ENCODE measurements at regions not wholly inside any gene's neighbourhood (a gene's known extent, or its start where the extent isn't known, plus 50 kb on each side); places are given as distances from the start of the nearest gene placed in this dataset.
"Not testable (repeated sequence)": the region's sequence is repeated elsewhere in the genome, so short reads cannot be mapped to it uniquely, and the experiment has no call there.

DNA sequence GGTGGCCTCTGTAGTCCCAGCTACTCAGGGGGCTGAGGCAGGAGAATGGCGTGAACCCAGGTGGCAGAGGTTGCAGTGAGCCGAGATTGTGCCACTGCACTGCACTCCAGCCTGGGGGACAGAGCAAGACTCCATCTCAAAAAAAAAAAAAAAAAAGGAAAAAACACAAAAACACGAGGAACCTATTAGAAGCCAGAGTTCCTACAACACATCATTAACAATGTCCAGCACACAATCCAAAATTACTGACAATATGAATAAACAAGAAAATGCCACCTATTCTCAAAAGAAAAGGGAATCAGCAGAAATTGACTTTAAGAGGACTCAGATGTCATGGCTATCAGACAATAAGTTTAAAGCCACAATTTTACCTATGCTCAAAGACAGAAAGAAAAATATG is 57.3 kb upstream of the HS3ST3A1 start:
- DNase-seq = not testable (repeated sequence)

DNA sequence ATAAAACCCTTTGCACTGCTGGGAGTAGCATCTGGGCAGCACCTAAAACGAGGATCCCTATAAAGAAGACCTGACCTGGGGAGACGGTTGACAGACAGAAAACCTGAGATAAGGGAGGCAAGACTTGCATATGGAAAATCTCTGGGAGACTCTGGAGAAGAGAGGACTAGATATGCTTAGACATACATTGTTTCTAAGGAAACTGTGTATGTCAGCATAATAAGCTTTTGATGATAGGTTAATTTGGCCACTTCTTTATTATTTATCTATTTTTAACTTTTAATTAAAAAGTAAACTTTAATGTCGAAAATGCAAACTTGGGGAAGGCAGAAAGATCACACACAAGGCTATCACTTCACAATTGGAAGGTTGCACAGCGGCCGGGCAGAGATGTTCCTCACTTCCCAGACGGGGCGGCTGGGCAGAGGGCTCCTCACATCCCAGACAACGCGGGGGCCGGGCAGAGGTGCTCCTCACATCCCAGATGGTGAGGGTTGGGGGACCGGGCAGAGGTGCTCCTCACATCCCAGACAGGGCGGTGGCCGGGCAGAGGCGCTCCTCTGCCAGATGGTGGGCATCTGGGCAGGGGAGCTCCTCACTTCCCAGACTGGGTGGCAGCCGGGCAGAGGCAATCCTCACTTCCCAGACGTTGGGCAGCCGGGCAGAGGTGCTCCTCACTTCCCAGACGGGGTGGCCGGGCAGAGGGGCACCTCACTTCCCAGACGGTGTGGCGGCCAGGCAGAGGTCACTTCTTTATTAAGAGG is 64.3 kb upstream of the HS3ST3A1 start:
- DNase-seq = no peak

DNA sequence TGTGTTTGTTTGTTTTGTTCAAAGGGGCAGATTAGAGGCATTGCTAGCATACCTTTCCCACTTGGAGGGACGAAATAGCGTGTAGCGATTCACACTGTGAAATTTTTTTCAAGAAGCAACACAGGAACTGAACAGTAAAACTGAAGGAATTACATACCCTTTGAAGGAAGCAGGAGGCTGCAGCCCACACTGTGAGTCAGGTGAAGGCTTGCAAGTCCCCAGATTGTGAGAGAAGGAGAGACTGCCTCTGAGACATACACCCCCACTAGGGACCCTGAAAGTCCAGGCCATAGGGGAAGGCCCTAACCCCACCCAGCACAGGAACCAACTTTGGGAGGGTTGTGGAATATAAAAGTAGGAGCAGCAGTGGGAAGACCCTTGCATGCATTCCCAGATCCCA is 69.6 kb upstream of the HS3ST3A1 start:
- DNase-seq = no peak

DNA sequence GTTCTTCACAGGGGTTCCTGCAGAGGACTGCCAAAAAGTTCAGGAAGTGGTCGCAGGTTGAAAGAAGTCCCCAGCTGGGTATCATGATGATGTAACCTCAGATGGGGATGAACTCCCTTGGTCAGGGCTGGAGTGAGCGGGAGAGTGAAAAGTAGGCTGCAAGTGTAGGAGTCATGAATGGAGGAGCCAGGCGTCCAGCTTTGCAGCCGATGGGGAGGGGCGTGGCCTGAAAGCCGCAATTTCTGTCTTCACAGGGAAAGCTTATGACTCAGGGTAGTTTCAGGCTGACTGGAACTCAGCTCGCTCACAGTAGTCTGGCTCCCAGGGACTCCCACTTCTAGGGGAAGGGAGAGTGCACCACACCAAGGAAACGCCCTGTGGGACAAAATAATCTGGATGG is 70.0 kb upstream of the HS3ST3A1 start:
- peak; percentile 32 to 49 for DNase-seq

DNA sequence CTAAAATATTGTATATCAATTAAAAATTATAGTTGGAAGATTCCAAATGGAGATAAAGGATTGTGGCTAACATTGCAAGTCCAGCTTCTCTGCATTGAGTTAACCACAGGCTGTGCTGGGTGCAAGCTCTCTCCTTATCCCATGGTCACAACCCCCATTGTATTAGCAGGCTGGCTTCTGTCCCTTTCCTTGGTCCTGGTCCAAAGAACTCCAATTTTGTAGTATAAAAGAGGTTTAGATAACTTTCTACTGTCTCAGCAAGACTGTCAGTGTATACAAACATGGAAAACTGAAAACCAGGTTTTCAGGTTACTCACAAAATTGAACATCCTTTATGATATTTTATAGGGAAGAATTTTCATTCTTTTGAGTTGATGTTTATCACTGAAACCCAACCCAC is 76.6 kb upstream of the HS3ST3A1 start:
- DNase-seq = no peak

DNA sequence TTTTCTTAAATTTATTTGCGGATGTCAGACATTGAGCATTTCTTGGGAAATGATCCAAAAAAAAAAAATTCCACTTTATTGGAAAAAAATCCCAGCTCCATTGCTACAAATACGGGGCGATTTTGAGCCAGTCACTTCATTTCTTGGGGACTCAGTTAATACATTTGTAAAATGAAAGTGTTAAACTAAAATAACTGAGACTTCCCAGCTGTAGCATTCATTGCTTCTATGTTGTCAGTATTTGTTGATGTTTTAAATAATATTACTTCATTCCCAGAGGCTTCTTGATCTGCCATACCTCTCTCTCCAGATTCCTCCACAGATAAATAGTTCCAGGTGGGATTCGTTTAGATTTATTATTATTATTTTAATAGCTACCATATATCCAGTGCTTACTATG is 77.1 kb upstream of the HS3ST3A1 start:
- no peak for DNase-seq

DNA sequence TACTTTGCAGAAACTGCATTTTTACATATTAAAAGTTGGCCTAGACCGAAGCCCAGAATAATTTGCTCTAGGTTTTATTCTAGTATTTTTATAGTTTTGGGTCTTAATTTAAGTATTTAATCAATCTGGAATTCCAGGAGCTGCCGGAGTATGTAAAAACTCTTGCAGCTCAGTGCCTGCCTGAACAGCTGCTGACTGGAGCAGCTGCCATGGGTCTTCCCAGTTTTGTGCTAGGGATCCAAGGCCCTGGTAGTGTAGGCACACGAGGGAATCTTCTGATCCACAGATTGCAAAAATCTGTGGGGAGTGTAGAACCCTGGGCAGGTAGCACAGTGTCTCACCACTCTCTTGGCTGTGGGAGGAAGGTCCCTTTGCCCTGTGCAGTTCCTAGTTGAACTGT is 87.0 kb upstream of the HS3ST3A1 start:
- no peak for DNase-seq

DNA sequence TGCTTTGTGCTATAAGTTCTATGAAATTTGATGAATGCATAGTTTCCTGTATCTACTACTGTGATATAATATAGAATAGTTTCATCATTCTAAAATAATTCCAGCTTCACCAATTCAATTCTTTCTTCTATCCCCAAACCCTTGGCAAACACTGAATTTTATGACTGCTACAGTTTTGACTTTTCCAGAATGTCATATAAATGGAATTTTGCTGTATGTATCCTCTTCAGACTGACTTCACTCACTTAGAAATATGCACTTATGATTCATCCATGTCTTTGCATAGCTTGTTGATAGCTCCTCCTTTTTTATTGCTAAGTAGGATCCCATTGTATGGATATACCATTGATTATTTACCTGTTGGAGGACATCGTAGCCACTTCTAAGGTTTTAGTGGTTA is 89.1 kb upstream of the HS3ST3A1 start:
- no peak for DNase-seq

DNA sequence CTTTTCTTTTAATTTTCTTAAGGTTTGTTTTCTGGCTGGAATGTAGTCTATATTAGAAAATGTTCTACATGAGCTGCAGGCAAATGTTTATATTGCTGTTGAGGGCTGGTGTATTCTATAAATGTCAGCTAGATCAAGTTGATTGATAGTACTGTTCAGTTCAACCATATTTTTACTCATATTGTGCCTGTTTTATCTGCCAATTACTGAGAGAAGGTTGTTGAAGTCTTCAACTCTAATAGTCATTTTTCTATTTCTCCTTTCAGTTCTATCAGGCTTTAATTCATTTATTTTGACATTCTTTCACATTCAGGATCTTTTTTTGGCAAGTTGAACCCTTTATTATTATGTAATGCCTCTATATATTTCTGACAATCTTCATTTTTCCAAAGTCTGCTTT is 93.2 kb upstream of the HS3ST3A1 start:
- DNase-seq = no peak

DNA sequence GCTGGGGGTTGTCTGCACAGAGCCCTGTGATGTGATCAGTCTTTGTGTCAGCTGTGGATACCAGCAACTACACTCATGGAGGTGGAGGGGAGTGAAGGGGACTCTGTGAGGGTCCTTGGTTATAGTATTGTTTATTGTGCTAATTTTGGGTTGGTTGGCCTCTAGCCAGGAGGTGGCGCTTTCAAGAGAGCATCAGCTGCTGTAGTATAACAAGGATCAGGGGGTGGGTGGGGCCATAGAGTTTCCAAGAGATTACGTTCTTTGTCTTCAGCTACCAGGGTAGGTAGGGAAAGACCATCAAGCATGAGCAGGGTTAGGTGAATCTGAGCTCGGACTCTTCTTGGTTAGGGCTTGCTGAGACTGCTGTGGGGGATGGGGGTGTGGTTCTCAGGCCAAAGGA is 97.1 kb upstream of the HS3ST3A1 start:
- no peak for DNase-seq

DNA sequence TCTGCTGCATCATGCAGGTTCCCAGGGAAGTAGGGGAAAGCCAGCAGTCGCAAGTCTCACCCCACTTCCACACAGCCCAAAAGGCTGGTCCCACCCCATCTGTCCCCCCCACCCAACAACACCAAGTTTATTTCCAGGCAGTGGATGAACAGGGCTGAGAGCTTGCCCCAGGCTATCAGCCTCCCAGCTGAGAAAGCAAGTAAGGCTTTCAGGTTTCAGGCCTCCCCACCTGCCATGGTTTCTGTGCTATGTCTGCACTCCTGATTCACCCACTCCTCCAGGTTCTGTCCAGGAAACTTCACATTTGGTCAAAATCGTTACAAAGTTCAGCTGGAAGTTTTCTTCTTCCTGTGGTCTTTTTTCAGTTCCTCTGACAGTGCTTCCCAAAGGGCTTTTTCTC is 97.5 kb upstream of the HS3ST3A1 start:
- DNase-seq = no peak

DNA sequence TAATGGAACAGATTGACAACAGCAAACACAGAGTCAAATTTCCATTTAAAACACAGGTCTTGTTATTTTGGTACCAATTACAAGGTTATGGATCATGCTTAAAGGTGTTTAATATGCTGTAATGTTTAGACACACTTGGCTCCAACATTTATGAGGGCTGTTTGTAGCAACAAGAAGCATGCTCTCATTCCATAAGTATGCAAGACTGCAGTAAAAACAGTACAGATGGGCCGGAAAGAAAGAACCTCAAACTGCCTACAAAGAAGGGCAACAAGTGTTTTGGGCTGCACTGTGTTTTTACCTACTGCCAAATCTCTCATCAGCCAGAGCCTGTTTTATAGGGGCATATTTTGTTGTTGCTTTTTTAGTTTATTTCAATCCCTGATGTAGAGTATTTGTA is 100.5 kb upstream of the HS3ST3A1 start:
- no peak for DNase-seq

DNA sequence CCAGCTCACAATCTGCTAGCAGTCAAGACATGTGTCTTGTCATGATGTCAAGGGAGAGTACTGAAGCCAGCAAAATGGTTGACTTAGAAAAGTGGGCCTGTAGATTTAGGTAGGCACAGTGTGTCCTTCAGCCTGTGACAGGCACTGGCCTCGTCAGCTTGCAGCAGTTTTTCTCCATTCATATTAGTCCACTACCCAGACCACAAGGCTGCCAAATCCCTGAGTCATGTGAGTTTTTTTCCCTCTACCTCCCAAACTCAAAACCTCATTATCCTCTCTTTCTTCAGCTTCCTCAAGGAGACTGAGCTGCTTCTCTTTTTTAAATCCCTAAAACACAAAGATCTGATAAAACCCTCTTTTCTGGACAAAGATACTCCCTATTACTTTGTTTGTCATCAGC is 102.6 kb upstream of the HS3ST3A1 start:
- DNase-seq = no peak

DNA sequence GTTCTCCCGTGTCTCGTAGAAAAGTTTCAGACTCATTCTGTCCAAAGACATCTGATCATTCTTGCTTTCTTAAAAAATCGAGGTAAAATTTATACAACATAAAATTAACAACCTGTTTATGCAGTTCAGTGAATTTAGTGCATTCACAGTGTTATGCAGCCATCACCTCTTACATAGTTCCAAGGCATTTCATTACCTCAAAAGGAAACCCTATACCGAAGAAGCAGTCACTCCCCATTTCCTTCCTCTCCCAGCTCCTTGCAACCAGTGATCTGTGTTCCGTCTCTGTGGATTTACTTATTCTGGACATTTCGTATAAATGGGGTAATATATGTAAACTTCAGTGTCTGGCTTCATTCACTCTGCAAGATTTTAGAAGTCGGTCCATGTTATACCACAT is 103.5 kb upstream of the HS3ST3A1 start:
- DNase-seq = no peak

DNA sequence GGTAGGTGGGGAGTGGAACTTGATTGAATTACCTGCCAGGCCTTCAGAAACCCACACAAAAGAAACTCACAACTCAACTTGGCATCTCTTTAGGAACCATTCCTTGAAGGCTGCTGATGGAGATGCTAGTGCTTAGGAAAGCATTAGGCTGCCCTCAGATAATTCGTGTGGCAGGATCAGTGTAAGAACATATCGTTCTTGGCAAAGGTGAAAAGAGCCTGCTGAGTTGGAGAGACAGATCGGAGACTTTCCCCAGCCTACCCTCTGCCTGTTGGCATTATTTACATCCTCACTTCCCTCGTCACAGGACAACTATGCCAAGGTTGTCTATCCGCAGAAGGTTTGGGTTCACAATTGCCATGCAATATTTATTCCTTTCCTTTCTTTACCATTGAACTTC is 120.0 kb upstream of the HS3ST3A1 start:
- no peak for DNase-seq

DNA sequence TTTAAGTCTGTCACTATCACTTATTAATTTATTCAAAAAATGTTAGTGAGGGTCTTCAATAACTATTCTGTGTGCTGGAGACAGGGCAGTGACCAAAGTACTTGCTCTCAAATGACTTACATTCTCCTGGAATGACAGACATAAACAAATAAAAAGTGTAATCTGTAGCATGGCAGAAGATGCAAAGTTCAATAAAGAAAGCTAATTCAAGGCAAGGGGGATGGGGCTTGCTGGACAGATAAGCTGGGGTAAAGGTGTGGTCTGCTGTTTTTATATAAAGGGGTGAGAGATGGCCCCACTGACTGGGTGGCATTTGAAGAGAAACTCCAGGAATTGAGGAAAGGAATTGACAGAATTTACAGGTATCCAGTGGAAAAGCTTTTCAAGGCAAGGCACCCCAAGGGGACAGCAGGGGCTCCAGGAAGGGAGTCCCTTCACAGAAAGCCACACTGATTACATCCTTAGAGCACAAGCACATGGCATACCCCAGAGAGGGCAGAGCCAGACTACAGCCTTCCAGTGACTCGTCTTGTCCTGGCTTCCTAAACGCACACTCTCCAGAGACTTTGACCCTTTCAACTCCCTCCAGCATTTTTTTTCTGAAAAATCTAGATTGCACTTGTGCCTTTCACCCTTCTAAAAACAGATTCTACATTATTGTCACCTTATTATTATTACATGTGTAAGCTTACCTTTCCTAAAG is 123.7 kb upstream of the HS3ST3A1 start:
- DNase-seq = no peak

DNA sequence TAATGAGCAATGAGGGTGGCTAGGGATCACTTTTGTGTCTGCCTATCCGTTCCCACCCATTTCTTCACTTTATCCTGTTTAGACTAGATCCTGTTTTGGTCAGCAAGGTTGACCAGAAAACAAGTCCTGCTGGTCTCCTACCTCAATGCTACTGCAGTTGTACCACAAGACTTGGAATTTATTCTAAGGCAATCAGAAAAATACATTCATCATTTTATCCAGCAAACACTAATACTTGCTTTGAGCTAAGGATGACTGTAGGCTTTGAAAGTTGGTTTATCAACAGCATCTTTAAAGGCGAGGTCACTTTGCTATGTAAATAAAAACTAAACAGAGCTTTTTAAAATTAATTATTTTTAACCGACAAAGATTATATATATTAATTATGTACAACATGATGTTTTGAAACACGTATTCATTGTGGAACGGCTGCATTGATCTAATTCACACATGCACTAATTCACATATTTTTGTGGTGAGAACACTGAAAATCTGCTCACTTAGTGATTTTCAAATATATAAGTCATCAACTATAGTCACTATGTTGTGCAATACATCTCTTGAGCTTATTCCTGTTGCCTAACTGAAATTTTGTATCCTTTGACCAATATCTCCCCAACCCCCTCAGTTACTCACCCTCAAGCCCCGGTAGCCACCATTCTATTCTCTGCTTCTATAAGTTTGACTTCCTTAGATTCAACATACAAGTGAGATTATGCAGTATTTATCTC is 125.9 kb upstream of the HS3ST3A1 start:
- no peak for DNase-seq

DNA sequence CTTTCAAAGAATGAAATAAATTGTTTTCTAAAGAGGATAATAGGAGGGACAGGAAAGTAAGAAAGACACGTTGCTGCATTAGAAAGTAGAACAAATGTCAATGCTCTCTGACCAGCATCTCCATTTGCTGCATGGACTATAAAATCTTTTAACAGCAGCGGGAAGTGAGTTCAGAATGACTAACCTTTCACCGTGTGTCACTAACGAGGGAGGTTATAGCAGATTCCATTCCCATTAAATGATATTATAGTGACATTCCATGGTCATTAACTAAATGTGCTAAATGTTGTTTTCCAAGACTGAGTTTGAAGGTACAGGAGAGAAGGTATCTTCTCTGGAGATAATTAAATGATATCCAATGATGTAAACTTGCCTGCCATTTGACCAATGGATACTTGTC is 127.1 kb upstream of the HS3ST3A1 start:
- no peak for DNase-seq

DNA sequence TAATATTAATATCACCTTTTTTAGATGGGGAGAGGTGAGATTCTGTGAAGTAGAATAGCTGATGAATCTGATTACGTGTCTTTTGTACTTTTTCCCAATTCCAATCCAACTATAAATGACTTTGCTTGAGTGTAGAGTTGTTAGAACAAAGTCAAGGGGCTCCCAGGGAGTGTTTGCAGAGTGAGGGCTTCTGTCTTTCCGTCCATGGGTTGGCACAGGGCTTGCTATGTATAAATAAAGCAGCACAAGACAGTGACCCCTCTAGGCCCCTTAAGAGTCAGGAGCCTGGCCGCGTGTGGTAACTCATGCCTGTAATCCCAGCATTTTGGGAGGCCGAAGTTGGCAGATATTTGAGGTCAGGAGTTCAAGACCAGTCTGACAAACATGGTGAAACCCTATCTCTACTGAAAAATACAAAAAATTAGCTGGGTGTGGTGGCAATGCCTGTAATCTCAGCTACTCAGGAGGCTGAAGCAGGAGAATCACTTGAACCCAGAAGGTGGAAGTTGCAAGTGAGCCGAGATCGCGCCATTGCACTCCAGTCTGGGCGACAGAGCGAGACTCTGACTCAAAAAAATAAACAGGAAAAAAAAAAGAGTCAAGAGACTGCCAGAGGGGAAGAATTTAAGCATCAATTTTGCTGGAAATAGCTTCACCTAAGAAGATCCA is 127.9 kb upstream of the HS3ST3A1 start:
- no peak for DNase-seq

DNA sequence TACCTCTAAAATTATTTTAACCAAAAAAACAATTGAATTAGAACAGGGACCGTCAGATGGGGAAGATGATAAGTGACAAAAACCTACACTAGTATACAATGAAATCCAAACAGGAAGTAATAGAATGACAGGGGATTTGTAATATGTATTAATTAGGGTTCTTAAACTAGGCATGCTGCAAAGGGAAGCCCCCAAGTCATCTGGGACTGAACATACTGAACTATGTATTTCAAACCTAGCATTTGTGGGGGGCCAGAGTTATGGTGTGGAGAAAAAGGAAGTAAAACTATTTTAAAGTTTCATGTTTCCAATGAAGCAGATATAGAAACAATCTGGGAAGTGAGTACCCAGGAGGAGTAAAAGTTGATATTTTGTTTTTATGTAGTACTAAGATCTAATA is 133.2 kb upstream of the HS3ST3A1 start:
- no peak for DNase-seq

DNA sequence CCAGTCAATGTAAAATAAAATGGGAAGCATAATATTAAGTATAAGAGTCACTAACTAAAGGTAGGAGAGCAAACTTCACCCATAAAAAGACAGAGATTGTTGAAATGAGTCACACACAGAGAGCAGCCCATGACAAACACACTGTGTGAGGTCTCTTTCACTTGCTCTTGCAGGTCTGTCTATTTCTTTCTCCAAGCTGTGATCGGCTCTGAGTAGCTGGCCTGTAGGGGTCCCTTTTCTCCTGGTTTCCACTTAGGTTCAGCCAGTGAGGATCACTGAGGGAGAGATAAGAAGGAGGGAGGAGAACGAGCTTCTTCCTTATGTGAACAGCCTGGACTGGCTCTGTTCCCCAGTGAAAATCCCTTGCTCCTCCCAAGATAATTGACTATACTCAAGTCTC is 133.7 kb upstream of the HS3ST3A1 start:
- DNase-seq = no peak

DNA sequence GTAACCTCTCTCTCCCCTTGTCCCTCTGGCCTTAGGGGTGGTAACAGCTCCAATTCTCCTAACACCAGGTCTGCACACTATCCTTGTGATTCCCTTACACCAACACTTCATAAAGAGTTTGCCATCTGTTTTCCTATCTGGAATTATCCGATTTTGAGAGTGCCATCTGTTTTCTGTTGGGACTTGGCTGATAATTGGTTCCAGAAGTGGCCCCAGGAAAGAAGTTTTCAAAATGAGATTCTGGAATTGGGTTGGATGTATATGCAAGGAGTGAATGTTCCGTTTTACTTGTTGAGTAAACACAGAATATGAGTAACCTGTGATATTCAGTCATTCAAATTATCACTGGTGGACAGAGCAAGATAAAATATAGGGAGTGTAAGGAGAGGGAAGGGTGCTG is 134.1 kb upstream of the HS3ST3A1 start:
- DNase-seq = no peak

DNA sequence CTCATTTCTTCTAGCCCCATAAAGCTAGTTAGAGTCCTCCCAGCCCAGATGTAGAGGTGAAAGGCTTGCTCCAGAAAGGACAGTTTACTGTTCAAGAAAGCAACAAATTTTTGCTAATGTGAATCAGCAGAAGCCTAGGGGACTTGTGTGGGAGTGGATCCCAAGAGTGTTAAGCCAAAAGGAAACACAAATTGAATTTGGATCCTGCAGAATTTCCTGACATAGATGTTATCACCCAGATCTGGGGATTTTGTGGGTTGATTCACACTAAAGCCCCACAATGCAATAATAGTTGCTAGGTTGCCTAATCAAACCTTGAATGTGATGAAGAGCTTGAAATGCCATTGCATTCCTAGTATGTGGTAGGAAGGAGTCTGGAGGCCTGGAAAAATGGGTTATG is 135.2 kb upstream of the HS3ST3A1 start:
- no peak for DNase-seq

DNA sequence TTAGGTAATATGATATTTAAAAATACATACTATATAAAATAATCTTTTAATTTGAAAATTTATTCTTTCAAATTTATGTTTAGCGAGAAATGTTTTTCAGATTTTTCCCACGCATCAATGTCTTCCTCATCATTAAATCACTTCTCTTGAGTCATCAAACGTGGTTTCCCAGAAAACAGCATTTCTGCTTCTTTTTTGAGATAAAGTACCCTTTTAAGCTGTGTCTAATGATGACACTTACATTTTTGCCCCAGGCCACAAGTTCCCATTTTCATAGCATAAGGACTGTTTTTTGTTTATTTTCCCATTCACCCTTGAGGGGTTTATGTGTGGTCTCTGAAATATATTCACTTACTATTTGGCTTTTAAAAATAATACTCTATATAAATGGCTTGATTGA is 139.0 kb upstream of the HS3ST3A1 start:
- DNase-seq = no peak

Data from activated T-cell treated with anti-CD3 and anti-CD28 coated beads, Interleukin-2, amount 50 U/mL, for 48 hours (primary cell).